A673 (cell line): ENCODE measurements at regions not wholly inside any gene's neighbourhood (a gene's known extent, or its start where the extent isn't known, plus 50 kb on each side); places are given as distances from the start of the nearest gene placed in this dataset.

ENCODE experiments used
- BruUV-seq: library from RNA; stranded (reverse); fragments of 400-500 nt; replicated peaks from 2 replicates; lab custom pipeline; 2021; lab: Mats Ljungman, UMichigan
- CTCF ChIA-PET: fragments of 300-600 bp; sonication (Branson Sonifier 250); formaldehyde crosslinking; loops from one replicate; lab custom pipeline; 2022; ENCODE audit warnings: antibody characterized with exemption; lab: Charles Lee
- POLR2A ChIA-PET: fragments of 300-600 bp; sonication (Branson Sonifier 250); formaldehyde crosslinking; loops from one replicate; lab custom pipeline; 2022; ENCODE audit warnings: antibody characterized with exemption; ENCODE audit not compliant: low non-redundant PET; lab: Charles Lee
- DNase-seq: peaks from one replicate; pipeline ENCODE4 v3.0.0-alpha.2; 2015; ENCODE audit warnings: low spot score
- H3K27ac ChIP-seq: fragments of 200-600 bp; sonication (generic); 2 replicates; pipeline ENCODE4 v1.5.1; 2016; ENCODE audit warnings: mixed run types, low read depth, mild to moderate bottlenecking, mixed read lengths, antibody characterized with exemption, low read length; ENCODE audit not compliant: poor library complexity, severe bottlenecking
- H3K27me3 ChIP-seq: fragments of 200-600 bp; sonication (generic); replicated peaks from 2 replicates; pipeline ENCODE4 v1.6.1; 2017; ENCODE audit warnings: mixed run types, low read depth, mild to moderate bottlenecking, mixed read lengths, antibody characterized with exemption, low read length; ENCODE audit not compliant: insufficient read depth, poor library complexity
- H3K36me3 ChIP-seq: fragments of 200-600 bp; sonication (generic); 2 replicates; pipeline ENCODE4 v1.6.1; 2016; ENCODE audit warnings: mixed run types, mild to moderate bottlenecking, mixed read lengths, antibody characterized with exemption, low read length; ENCODE audit not compliant: insufficient read depth, poor library complexity, severe bottlenecking
- H3K4me1 ChIP-seq: fragments of 200-600 bp; sonication (generic); 2 replicates; pipeline ENCODE4 v1.6.1; 2017; ENCODE audit warnings: mixed run types, mild to moderate bottlenecking, mixed read lengths, antibody characterized with exemption, low read length; ENCODE audit not compliant: insufficient read depth, poor library complexity, severe bottlenecking
- H3K4me3 ChIP-seq: fragments of 200-600 bp; sonication (generic); 2 replicates; pipeline ENCODE4 v1.5.1; 2016; ENCODE audit warnings: low read depth, mixed run types, mild to moderate bottlenecking, mixed read lengths, low read length; ENCODE audit not compliant: poor library complexity, severe bottlenecking
- H3K9me3 ChIP-seq: fragments of 200-600 bp; sonication (generic); 2 replicates; pipeline ENCODE4 v1.6.1; 2016; ENCODE audit warnings: mixed run types, low read depth, mild to moderate bottlenecking, mixed read lengths, antibody characterized with exemption, low read length; ENCODE audit not compliant: poor library complexity, severe bottlenecking
- CTCF ChIP-seq: fragments of 300-800, 200-600 bp; sonication (generic); conservative IDR thresholded peaks from 2 replicates; pipeline ENCODE4 v1.5.1; 2017; ENCODE audit warnings: low read depth, mild to moderate bottlenecking, antibody characterized with exemption, low read length, moderate library complexity, mixed read lengths
- EZH2 ChIP-seq: fragments of 200-600 bp; sonication (generic); IDR thresholded peaks from 2 replicates; pipeline ENCODE4 v1.6.1; 2017; ENCODE audit warnings: borderline replicate concordance, low read depth, mild to moderate bottlenecking, mixed read lengths, antibody characterized with exemption, low read length; ENCODE audit not compliant: poor library complexity, severe bottlenecking
- intact Hi-C: fragments of 100-400 bp; cut with micrococcal nuclease; formaldehyde crosslinking; loops from one replicate; pipeline ENCODE4 v1.10.0; 2022; ENCODE audit not compliant: unreplicated experiment

- POLR2A ChIA-PET: no interaction called here
- no peak for TF ChIP-seq CTCF
- no peak for TF ChIP-seq EZH2
- BruUV-seq: no TSS peak
- no peaks in the 10 kb centered on the region for H3K4me1 ChIP-seq
- DNase-seq: no peak
- intact Hi-C loops: no loop called here
- no peaks in the 10 kb centered on the region for H3K36me3 ChIP-seq
- no peak overlapping the region for H3K4me3 ChIP-seq
- no peak overlapping the region for H3K27ac ChIP-seq
- H3K27me3 ChIP-seq: no peaks in the 10 kb centered on the region
- no peaks in the 10 kb centered on the region for H3K9me3 ChIP-seq
- CTCF ChIA-PET: no interaction called here
Observed at GRCh38 chr1:166692346-166692745, 146.9 kb upstream of the POGK start.

GRCh38 chr1:166693158-166693557 lies 146.1 kb upstream of the POGK start:
- no peak overlapping the region for H3K27ac ChIP-seq
- intact Hi-C loops: no loop called here
- H3K4me3 ChIP-seq: no peak overlapping the region
- TF ChIP-seq CTCF (no peak), EZH2 (no peak)
- DNase-seq: no peak
- ChIA-PET POLR2A (no interaction called here), CTCF (no interaction called here)
- no peaks in the 10 kb centered on the region for H3K4me1 ChIP-seq
- no peaks in the 10 kb centered on the region for H3K36me3 ChIP-seq
- no peaks in the 10 kb centered on the region for H3K27me3 ChIP-seq
- no TSS peak for BruUV-seq
- H3K9me3 ChIP-seq: no peaks in the 10 kb centered on the region

- no peak overlapping the region for H3K4me3 ChIP-seq
- BruUV-seq: no TSS peak
- H3K4me1 ChIP-seq: no peaks in the 10 kb centered on the region
- ChIA-PET POLR2A (no interaction called here), CTCF (no interaction called here)
- H3K36me3 ChIP-seq: no peaks in the 10 kb centered on the region
- no peak overlapping the region for H3K27ac ChIP-seq
- intact Hi-C loops: no loop called here
- DNase-seq: no peak
- no peaks in the 10 kb centered on the region for H3K9me3 ChIP-seq
- H3K27me3 ChIP-seq: no peaks in the 10 kb centered on the region
- TF ChIP-seq EZH2 (no peak), CTCF (no peak)
Observed at GRCh38 chr1:166693673-166694297, 145.5 kb upstream of the POGK start.
